PC-9 (cell line): ENCODE measurements at regions not wholly inside any gene's neighbourhood (a gene's known extent, or its start where the extent isn't known, plus 50 kb on each side); places are given as distances from the start of the nearest gene placed in this dataset.

Source experiments
- EZH2 ChIP-seq: fragments of 200-600 bp; sonication (generic); IDR thresholded peaks from 2 replicates; pipeline ENCODE4 v1.8.0; 2017; ENCODE audit warnings: antibody characterized with exemption, low read depth
- TF ChIP-seq, protein P1 (sequence below): fragments of 200-600 bp; sonication (generic); conservative IDR thresholded peaks from 2 replicates; pipeline ENCODE4 v1.6.1; 2017; ENCODE audit warnings: mixed run types, antibody characterized with exemption, mild to moderate bottlenecking, moderate library complexity

DNA sequence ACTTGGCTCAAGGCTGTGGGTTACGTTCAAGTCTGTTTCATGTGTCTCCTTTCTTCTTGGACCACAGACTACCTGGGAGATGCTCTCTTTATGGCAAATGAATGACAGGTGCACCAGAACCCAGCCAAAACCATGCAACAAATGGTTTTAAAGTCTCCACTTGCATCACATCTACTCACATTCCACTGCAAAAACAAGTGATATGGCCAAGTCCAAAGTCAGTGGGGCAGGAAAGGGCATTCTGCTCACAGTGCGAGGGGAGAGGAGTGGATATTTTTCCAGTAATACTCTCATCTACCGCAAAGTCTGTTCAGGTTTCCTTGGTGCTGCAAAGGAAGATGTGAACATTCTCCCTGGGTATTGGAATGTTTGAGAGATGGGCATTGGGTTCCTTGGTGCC lies 120.5 kb downstream of the UCHL1 start:
- TF ChIP-seq, protein P1, sequence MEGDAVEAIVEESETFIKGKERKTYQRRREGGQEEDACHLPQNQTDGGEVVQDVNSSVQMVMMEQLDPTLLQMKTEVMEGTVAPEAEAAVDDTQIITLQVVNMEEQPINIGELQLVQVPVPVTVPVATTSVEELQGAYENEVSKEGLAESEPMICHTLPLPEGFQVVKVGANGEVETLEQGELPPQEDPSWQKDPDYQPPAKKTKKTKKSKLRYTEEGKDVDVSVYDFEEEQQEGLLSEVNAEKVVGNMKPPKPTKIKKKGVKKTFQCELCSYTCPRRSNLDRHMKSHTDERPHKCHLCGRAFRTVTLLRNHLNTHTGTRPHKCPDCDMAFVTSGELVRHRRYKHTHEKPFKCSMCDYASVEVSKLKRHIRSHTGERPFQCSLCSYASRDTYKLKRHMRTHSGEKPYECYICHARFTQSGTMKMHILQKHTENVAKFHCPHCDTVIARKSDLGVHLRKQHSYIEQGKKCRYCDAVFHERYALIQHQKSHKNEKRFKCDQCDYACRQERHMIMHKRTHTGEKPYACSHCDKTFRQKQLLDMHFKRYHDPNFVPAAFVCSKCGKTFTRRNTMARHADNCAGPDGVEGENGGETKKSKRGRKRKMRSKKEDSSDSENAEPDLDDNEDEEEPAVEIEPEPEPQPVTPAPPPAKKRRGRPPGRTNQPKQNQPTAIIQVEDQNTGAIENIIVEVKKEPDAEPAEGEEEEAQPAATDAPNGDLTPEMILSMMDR = no peak
- TF ChIP-seq EZH2 = no peak
